ENCODE measurements at regions not wholly inside any gene's neighbourhood (a gene's known extent, or its start where the extent isn't known, plus 50 kb on each side); places are given as distances from the start of the nearest gene placed in this dataset.

DNA sequence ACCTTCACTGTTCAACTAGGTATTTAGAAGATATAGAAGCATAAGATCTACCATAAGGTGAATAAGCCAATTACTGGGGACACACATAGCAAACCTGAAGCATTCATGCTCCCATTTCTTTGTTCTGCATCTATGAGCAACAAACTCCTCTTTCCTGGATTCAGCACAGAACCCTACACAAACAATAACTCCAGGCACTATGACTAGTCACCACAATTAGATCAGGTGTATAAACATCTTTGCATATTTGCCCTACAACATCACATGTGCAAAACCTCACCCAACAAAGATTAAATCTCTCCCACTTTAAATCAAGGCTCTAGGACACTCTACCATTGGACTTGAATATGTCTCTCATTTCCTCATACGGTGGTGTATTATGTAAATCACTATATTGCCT is 652.3 kb downstream of the EPHA7 start:
- ChIA-PET POLR2A (ENCODE audit: unreplicated experiment) (no interaction called here), CTCF (no interaction called here)
- H3K79me2 ChIP-seq (ENCODE audit: low read length), result no peaks in the 10 kb centered on the region

DNA sequence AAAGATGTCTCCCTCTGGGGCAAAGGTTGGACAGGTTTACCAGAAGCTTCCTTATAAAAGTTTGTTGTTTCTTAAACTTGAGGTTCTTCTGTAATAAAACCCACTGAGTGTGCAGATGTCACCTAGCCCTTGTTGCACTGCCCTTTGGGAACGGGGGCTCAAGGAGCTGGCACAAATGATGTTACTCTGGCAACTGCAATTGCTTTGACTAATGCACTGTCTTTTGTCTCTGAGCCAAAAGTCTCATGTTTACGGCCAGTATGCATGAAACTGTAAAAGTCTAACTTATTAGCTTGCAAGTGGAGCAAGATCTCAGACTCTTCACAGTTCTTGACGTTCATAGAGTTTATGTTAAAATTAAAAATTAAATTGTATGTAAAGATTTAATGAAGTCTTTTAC is 655.7 kb downstream of the EPHA7 start:
- H3F3A ChIP-seq (ENCODE audit: low read length, unreplicated experiment), result no peaks in the 10 kb centered on the region
- no peaks in the 10 kb centered on the region for H3K9me2 ChIP-seq (replicated peaks; ENCODE audit: low read length)
- no peaks in the 10 kb centered on the region for H4K20me1 ChIP-seq (ENCODE audit: low read length)
- H3K27ac ChIP-seq (ENCODE audit: low read length), result peak overlapping the region; percentile 53
- DNase-seq (peak; percentile 15), ATAC-seq (peak; percentile 18; the same call in 1 of the 2 replicates)
- no TSS peak for BruUV-seq (replicated peaks)
- POLR2A ChIA-PET (ENCODE audit: unreplicated experiment), result interaction anchor here (0.5 kb wide), 1 partner anchor 656 kb away, joined by 3 read pairs; the partner anchor contains the start of gene EPHA7
- no peak overlapping the region for H3K4me3 ChIP-seq (ENCODE audit: low read length)
- no peaks in the 10 kb centered on the region for H3K9me3 ChIP-seq (ENCODE audit: low read length)
- no peaks in the 10 kb centered on the region for H3K79me2 ChIP-seq (ENCODE audit: low read length)
- CTCF ChIA-PET, result no interaction called here
- no peaks in the 10 kb centered on the region for H3K36me3 ChIP-seq (ENCODE audit: low read depth, low read length)
- no peak overlapping the region for H2AFZ ChIP-seq (ENCODE audit: low read length)
- H3K9ac ChIP-seq (ENCODE audit: low read length), result no peak overlapping the region
- H3K27me3 ChIP-seq (ENCODE audit: low read length), result no peaks in the 10 kb centered on the region
- TF ChIP-seq, protein P1, sequence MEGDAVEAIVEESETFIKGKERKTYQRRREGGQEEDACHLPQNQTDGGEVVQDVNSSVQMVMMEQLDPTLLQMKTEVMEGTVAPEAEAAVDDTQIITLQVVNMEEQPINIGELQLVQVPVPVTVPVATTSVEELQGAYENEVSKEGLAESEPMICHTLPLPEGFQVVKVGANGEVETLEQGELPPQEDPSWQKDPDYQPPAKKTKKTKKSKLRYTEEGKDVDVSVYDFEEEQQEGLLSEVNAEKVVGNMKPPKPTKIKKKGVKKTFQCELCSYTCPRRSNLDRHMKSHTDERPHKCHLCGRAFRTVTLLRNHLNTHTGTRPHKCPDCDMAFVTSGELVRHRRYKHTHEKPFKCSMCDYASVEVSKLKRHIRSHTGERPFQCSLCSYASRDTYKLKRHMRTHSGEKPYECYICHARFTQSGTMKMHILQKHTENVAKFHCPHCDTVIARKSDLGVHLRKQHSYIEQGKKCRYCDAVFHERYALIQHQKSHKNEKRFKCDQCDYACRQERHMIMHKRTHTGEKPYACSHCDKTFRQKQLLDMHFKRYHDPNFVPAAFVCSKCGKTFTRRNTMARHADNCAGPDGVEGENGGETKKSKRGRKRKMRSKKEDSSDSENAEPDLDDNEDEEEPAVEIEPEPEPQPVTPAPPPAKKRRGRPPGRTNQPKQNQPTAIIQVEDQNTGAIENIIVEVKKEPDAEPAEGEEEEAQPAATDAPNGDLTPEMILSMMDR (conservative IDR thresholded peaks at IDR 0.05; ENCODE audit: low read depth, low read length), result no peak
- no peak for TF ChIP-seq EZH2 (IDR thresholded peaks at IDR 0.05; ENCODE audit: low read length, unreplicated experiment)
- TF ChIP-seq EZH2phosphoT487 (IDR thresholded peaks at IDR 0.05; ENCODE audit: borderline replicate concordance, low read length), result no peak
- H3K4me2 ChIP-seq (ENCODE audit: low read length), result peak overlapping the region; percentile 27; the same call in 1 of the 2 replicates
- intact Hi-C loops (cut with micrococcal nuclease), result loop anchor here (1.0 kb wide), 1 partner anchor 82 kb away; no protein-coding TSS in a partner anchor
- H3K4me1 ChIP-seq (ENCODE audit: insufficient read depth, low read length), result peaks cover 16% of the 10 kb centered on the region

More for the DNA sequence above, 652.3 kb downstream of the EPHA7 start:
- Histone ChIP-seq H2AFZ (ENCODE audit: low read length) (no peak overlapping the region), H3K4me3 (ENCODE audit: low read length) (no peak overlapping the region), H4K20me1 (ENCODE audit: low read length) (no peaks in the 10 kb centered on the region), H3K4me2 (ENCODE audit: low read length) (no peak overlapping the region), H3F3A (ENCODE audit: low read length, unreplicated experiment) (no peaks in the 10 kb centered on the region), H3K9ac (ENCODE audit: low read length) (no peak overlapping the region), H3K36me3 (ENCODE audit: low read depth, low read length) (no peaks in the 10 kb centered on the region), H3K9me2 (replicated peaks; ENCODE audit: low read length) (no peaks in the 10 kb centered on the region), H3K4me1 (ENCODE audit: insufficient read depth, low read length) (peaks cover 16% of the 10 kb centered on the region), H3K9me3 (ENCODE audit: low read length) (no peaks in the 10 kb centered on the region), H3K27ac (ENCODE audit: low read length) (no peak overlapping the region), H3K27me3 (ENCODE audit: low read length) (no peaks in the 10 kb centered on the region)
- BruUV-seq (replicated peaks), result no TSS peak
- DNase-seq, result peak; percentile 43
- TF ChIP-seq, protein P1 (conservative IDR thresholded peaks at IDR 0.05; ENCODE audit: low read depth, low read length), result no peak
- no peak for TF ChIP-seq EZH2 (IDR thresholded peaks at IDR 0.05; ENCODE audit: low read length, unreplicated experiment)
- intact Hi-C loops (cut with micrococcal nuclease), result no loop called here
- peak; percentile 55 for ATAC-seq

DNA sequence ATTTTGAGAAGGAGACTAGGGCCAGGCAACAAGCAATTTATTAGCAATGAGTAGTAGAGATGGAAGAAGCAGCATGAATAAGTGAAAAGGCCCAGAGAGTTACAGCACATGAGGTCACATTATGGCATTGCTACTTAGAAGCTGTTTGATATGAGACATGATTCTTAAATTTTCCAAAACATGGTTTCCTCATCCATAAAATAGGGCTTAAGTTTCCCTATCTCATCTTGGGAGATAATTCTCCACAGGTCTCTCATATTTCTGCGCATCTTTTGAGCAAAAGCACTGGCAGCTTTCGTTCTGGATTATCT is 656.1 kb downstream of the EPHA7 start:
- no peaks in the 10 kb centered on the region for H3K36me3 ChIP-seq (ENCODE audit: low read depth, low read length)
- BruUV-seq (replicated peaks), result no TSS peak
- no peak overlapping the region for H2AFZ ChIP-seq (ENCODE audit: low read length)
- H3K9me3 ChIP-seq (ENCODE audit: low read length), result no peaks in the 10 kb centered on the region
- no peaks in the 10 kb centered on the region for H4K20me1 ChIP-seq (ENCODE audit: low read length)
- ATAC-seq (peak; percentile 72; the same call in 1 of the 2 replicates), DNase-seq (no peak)
- intact Hi-C loops (cut with micrococcal nuclease), result loop anchor here (1.0 kb wide), 1 partner anchor 82 kb away; no protein-coding TSS in a partner anchor
- no peak overlapping the region for H3K4me3 ChIP-seq (ENCODE audit: low read length)
- H3K27ac ChIP-seq (ENCODE audit: low read length), result peak overlapping the region; percentile 53
- CTCF ChIA-PET, result no interaction called here
- H3F3A ChIP-seq (ENCODE audit: low read length, unreplicated experiment), result no peaks in the 10 kb centered on the region
- peak overlapping the region; percentile 27; the same call in 1 of the 2 replicates for H3K4me2 ChIP-seq (ENCODE audit: low read length)
- H3K9ac ChIP-seq (ENCODE audit: low read length), result no peak overlapping the region
- TF ChIP-seq EZH2 (IDR thresholded peaks at IDR 0.05; ENCODE audit: low read length, unreplicated experiment), result no peak
- no peak for TF ChIP-seq EZH2phosphoT487 (IDR thresholded peaks at IDR 0.05; ENCODE audit: borderline replicate concordance, low read length)
- TF ChIP-seq, protein P1 (conservative IDR thresholded peaks at IDR 0.05; ENCODE audit: low read depth, low read length), result no peak
- H3K27me3 ChIP-seq (ENCODE audit: low read length), result no peaks in the 10 kb centered on the region
- no peaks in the 10 kb centered on the region for H3K79me2 ChIP-seq (ENCODE audit: low read length)
- H3K4me1 ChIP-seq (ENCODE audit: insufficient read depth, low read length), result peaks cover 16% of the 10 kb centered on the region
- H3K9me2 ChIP-seq (replicated peaks; ENCODE audit: low read length), result no peaks in the 10 kb centered on the region
- POLR2A ChIA-PET (ENCODE audit: unreplicated experiment), result interaction anchor here (0.5 kb wide), 1 partner anchor 656 kb away, joined by 3 read pairs; the partner anchor contains the start of gene EPHA7

Data from PC-3 (cell line).